Loucy (cell line): ENCODE measurements at regions not wholly inside any gene's neighbourhood (a gene's known extent, or its start where the extent isn't known, plus 50 kb on each side); places are given as distances from the start of the nearest gene placed in this dataset.

ENCODE experiments used
- CTCF ChIP-seq: fragments of 200-600 bp; sonication (generic); conservative IDR thresholded peaks from 2 replicates; pipeline ENCODE4 v1.5.1; 2014; ENCODE audit warnings: mild to moderate bottlenecking, antibody characterized with exemption, low read length
- EZH2phosphoT487 ChIP-seq: fragments of 200-600 bp; IDR thresholded peaks from 2 replicates; pipeline ENCODE4 v1.6.1; 2018; ENCODE audit warnings: antibody characterized with exemption, mild to moderate bottlenecking, moderate library complexity, borderline replicate concordance

- no peak for TF ChIP-seq EZH2phosphoT487
- no peak for TF ChIP-seq CTCF
Observed at GRCh38 chr10:131616040-131616439, 284.8 kb upstream of the PPP2R2D start.
